Keratinocyte (primary cell): ENCODE measurements at regions not wholly inside any gene's neighbourhood (a gene's known extent, or its start where the extent isn't known, plus 50 kb on each side); places are given as distances from the start of the nearest gene placed in this dataset.

Experiments used
- CTCF ChIP-seq, 3 experiments: IDR thresholded peaks in 1 of 3; conservative IDR thresholded peaks in 1 of 3; optimal IDR thresholded peaks in 1 of 3; 2 replicates in 2 of 3; 3 replicates in 1 of 3; pipeline versions ENCODE3 to v1.5.1; 2011; ENCODE audit warnings: low read length in 3 of 3, mild to moderate bottlenecking in 3 of 3, moderate library complexity in 2 of 3, control low read depth in 1 of 3, inconsistent platforms in 1 of 3; ENCODE audit not compliant: insufficient read depth in 2 of 3; ENCODE audit errors: extremely low read depth in 1 of 3
- EZH2 ChIP-seq: IDR thresholded peaks from one replicate; pipeline ENCODE4 v1.6.1; 2012; ENCODE audit warnings: inconsistent platforms, mild to moderate bottlenecking, low read length, moderate library complexity

- no peak for TF ChIP-seq EZH2
- TF ChIP-seq CTCF (optimal IDR thresholded peaks at IDR 0.05 in 1 of 3, IDR thresholded peaks at IDR 0.05 in 1 of 3, conservative IDR thresholded peaks at IDR 0.05 in 1 of 3; ENCODE audit: extremely low read depth in 1 of 3, insufficient read depth in 2 of 3, low read length in 3 of 3) = no peak
Measured at GRCh38 chr2:240367721-240368120, 67.7 kb upstream of the GPC1 start.
